HG03064 (cell line): ENCODE measurements at regions not wholly inside any gene's neighbourhood (a gene's known extent, or its start where the extent isn't known, plus 50 kb on each side); places are given as distances from the start of the nearest gene placed in this dataset.

Source experiments
- ATAC-seq: cut with Tn5 transposase; IDR thresholded peaks from one replicate; pipeline ENCODE4 v1.9.1; 2021; ENCODE audit warnings: low read depth; ENCODE audit not compliant: unreplicated experiment

DNA sequence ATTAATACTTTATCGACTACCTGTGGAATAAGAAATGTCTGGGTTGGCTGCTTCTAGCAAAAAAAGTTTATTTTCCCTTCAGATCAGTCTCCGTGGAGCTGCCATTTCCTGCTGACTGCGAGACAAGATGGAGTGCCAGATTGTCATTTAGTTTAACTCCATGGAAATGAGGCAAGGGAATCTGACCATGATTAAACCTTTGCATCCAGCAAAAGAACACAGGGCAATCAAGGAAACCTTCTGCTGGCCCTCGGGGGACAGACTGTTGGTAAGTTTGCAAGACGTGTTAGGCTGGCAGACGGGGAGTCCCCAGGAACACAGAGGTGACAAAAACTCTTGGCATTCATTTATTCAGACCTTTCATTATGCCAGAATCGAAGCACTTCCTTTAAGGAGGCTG, 52.2 kb upstream of the SPACA1 start:
- ATAC-seq: no peak

DNA sequence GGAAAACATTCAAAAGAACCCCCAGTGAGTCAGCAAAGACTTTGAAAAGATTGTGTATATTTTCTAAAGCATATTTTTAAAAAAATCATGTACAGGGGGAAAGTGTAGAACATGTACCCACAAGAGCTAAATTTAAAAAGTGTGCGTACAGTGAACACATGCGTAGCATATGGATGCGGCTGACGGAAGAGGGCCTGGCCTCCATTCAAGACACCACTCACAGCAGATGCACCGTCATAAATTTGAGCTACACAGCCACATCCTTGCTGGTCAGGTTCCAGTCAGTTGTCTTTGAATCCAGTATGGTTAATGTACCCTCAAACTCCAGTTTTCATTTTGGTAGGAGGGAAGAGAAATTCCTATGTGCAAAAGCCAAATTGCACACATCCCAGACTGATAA, 54.3 kb upstream of the SPACA1 start:
- ATAC-seq: no peak

DNA sequence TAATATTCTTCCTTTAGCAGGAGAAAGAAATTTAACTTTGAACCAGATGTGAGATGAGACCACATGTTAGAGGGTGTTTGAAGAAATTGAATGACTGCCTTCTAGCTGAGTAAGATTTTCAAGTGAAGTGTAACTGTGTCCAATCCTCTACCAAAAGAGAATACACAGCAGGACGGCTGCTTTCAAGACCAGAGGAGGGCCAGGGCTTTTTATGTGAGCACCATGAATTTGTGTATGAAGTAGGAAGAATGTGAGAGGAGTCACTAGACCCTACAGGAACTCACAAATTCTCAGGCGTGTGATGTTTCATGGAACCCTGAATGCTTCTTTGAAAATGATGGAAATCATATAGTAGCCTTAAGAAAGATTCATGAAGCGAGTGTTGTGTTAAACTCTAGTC, 56.8 kb upstream of the SPACA1 start:
- no peak for ATAC-seq

DNA sequence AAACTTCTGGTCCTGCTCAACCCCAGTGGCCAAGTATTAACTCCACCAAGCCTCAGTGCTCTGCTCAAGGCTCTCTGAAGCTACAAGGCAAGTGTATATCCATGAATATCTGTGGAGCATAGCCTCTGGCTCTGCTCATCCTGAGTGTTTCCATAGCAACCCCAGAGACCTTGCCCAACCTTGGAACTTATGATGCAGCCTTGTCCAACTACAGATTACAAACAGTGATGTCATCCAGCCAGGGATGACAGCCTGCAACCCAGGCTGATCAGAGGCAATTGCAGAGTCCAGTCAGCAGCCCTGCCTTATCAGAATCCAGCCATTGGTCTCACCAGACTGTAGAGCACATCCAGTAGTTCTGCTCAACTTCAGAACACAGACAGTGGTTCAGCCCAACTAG, 65.5 kb upstream of the SPACA1 start:
- no peak for ATAC-seq

DNA sequence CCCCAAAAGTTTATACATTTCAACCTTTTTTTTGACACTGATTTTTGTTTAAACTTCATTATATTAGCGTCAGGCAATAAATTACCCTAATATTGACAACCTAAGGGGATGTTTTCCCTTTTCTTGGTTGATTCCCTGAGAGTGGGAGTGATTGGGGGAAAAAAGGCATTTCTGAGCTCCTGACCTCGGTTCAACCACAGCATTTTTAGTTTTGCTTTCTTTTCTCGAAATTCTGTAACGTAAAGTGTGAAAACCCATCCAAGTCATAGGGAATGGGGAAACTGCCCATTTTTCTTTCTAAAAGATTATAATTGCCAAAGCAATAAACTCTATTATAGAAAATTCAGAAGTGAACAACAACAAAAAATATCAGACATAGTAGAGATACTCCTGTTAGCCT, 67.9 kb upstream of the SPACA1 start:
- ATAC-seq: no peak

DNA sequence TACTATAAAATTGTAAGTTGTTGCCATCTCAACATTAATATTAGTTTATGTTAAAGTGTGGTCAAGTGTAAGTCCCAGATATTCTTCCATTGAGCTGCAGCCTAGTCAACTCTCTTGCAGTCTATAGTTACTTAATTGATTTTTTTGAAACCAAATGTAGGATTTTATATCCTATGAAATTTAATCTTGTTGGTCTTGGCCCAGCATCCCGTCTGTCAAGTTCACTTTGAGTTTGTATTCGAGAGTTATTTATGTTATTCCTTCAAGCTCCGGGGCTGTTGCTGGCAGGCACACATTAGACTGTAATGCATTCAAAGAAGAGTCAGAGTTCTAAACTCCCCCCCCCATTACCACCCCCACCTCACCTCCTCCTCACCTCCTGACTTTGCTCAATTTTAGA, 71.0 kb upstream of the SPACA1 start:
- no peak for ATAC-seq

DNA sequence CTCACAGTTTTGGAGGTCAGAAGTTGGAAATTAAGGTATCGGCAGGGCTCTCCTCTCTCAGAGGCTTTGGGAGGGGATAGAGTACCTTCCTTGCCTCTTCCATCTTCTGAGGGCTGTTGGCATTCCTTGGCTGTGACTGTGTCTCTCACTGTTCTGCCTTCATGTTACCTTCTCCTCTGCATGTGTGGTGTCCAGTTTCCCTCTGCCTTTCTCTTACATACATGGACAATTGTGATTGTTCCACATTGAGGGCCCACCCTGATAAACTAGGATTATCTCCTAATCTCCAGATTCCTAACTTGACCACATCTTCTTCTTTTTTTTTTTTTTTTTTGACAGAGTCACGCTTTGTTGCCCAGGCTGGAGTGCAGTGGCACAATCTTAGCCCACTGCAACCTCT, 72.1 kb upstream of the SPACA1 start:
- ATAC-seq: no peak

DNA sequence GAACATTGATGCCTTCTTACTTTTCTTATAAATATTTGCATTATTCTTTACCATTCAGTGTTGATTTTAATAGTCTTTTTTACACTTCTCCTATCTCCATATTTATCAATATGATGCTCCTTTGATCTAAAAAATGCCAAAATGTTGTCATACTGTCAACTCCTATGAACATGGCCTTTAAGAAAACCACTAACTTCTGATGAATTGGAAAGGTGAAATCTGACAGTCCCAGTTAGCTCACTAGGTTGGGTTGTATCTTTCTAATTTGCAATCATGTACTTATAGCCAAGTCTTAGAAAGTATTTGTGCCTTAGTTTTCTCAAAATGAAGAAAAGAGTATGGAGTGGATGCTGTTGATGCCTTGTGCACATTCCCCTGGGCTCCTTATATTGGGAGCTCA, 75.4 kb upstream of the SPACA1 start:
- ATAC-seq: no peak

DNA sequence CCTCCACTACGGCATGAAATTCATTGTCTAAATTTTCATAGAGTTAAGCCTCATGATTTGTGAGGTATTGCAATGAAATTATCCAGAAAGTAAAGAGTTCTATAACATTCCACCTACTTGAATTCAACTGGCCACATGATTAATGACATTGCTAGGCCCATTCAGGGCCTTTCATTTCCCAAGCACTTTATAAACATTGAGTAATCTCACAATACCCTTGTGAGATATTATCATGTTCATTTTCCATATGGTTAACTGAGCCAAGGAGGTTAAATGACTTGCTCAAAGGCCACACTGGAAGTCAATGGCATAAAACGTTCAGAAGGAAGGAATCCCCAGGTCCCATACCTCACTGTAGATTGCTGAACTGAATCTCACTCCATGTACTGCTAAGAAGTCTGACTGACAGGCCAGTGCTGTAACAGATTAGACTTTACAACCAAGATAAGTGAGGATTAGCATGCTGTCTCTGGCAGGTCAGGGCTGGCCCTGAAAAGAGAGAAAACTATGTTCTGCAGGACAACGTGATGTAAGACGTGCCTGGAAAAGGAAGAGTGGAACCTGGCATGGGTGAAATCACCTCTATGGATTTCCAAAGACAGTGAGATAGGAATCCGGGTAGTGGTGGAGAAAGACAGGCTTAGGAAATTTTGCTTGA, 75.9 kb upstream of the SPACA1 start:
- no peak for ATAC-seq

DNA sequence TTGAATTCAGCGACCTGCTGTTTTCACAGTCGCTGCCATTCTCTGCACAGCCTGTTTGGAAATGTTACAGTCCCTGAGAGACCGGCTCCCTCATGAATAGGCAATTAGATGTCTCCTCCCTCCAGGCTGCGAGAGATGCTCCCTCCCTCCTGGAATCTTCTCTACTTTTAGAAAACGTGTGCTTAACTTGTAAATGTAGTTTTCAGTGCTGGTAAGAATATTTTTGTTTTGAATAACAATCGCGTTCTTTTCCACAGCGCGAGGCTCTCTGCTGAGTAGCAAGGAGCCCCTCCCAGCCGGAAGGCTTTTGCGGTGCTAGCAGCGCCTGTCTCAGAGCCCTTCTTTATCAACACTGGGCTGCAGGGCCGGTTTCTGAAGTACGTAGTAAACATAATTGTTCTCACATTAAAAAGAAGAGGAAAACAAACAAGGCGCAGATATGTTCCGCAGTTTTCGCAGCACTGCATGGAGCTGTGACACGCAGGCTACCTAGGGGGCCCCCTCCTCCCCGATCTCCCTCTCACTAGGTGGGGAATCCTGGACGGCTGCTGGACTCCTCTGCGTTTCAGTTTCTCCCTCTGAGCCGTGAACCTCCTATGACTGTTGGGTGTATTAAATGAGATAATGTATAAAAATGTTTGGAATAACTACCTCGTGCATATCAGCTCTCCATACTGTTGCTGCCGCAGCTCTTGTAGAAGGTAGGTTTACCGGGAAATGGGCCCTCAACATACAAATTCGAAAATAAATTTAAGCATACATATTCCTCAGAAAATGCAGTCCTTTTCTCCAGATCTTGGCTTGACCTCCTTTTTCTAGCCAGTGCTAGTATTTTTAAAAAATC, 79.0 kb upstream of the SPACA1 start:
- ATAC-seq: no peak

DNA sequence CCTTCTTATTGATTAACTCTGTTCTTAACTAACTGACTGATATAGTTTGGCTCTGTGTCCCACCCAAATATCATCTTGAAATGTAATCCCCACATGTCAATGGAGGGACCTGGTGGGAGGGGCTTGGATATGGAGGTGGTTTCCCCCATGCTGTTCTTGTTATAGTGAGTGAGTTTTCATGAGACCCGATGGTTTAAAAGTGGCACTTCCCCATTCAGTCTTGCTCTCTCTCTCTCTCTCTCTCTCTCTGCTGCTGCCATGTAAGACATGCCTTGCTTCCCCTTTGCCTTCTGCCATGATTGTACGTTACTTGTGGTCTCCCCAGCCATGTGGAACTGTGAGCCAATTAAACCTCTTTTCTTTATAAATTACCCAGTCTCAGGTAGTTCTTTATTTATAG, 81.8 kb upstream of the SPACA1 start:
- ATAC-seq: no peak

DNA sequence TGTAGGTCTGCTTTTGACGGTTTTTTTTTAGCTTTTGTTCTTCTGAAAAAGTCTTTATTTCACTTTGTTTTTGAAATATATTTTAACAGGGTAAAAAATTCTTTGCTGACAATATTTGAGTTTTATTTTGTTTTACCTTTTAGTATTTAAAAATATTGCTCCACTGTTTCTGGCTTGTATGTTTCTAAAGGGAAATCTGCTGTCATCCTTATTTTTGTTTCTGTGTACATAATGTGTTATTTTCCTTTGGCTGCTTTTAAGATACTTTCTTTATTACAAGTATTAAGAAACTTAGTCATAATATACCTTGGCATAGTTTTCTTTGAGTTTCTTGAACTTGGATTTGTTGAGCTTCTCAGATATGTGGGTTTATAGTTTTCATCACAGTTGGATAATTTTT, 88.6 kb upstream of the SPACA1 start:
- ATAC-seq: no peak

DNA sequence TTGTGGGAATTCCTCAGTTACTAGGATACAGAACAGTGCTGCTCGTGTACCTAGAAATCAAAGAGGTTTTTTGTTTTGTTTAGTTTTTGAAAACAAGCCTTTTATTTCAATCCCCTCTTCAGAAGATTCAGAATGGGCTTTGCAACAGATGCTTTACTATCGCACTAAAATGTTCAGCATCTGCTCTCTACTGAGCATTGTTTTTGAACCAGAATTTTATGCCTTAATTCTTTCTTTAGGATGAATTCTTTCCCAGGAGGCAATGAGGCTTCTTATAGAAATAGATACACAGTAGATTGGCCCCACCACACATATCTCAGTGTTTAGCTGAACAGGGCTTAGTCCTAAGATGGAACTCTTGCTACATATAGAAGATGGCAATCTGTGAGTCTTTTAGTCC, 95.9 kb upstream of the SPACA1 start:
- no peak for ATAC-seq

DNA sequence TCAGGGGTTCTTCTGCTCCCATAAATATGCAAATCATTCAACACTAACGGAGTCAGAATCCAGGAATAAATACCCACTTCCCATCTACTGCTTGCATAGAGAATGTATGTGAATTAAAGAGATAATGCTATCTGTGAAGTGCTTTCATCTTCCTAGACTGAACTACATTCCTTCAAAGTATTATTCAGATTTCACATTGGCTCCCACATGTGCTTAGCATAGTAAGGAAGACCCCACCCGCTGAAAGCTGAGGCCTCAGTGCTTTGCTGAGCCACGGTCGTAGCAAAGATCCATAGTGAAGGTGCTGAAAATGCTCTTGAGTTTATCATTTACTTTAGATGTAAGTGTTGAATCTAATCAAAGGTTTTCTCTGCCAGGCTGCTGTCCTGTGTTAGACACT, 97.0 kb upstream of the SPACA1 start:
- ATAC-seq: no peak

DNA sequence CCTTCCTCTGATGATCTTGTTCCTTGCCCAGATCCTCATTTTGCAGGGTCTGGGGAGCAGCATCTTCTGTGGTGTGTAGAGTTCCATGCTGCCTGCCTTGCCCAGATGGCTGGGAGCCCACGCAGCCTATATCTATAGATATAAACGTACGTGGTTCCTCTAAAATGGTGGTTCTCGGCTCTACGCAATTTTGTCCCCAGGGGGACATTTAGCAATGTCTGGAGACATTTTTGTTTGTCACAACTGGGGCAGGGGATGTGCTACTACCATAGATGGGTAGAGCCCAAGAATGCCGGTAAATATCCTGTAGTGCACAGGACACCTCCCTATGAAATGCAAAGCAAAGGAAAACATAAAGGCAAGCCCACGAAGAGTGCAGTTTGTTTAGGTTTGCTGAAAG, 98.4 kb upstream of the SPACA1 start:
- no peak for ATAC-seq

DNA sequence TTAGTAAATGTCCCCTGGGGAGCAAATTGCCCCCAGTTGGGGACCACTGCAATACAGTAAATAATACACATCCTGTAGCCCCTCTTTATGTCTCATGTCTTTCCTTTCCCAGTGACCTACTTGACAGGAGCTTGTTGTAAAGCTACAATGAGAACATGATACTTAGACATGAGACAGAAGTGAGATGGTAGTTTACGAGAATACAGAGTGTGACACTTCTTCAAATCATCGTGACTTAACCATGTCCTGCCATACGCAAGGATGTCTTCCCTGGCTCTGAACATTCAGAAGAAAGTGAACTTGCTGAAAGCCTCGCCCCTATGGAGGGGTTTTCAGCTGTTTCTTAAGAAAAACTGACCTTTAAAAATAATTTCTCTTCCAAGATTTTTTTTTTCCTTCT, 101.0 kb upstream of the SPACA1 start:
- no peak for ATAC-seq

DNA sequence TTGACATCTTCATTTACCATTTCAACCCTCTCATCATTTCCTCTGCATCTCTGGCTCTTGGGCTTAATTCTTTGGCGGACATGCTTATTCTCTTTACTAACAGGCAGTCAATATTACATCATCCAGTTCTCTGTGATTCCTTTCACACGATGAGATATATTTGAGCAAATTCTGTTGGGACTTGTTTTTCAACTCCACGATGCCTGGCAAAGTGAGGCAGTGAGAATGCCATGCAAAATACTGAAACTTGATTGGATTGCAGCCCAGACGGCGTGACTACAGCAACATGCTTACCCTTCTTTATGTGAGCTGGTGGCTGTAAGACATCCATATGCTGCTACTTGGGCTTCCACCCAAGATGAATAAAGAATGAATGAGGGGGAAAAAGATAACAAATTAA, 101.7 kb upstream of the SPACA1 start:
- no peak for ATAC-seq

DNA sequence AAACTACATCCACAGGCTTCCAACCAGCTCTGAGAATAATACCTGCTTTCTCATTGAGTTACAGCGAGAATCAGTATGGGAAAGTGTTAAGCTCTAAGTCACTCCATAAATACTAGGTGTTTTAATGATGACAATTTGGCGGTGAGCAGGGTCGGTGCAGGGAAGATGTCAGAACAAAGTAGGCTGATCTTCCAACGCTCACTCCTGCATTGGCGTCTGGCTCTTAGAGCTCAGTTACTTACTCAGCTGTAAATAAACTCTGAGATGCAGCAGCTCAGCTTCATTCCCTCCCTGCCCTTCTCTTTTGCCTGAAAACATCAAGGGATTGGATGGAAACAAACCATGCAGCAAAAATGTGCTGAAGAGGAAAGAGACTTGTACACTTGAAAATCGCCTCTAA, 102.5 kb upstream of the SPACA1 start:
- ATAC-seq: no peak

DNA sequence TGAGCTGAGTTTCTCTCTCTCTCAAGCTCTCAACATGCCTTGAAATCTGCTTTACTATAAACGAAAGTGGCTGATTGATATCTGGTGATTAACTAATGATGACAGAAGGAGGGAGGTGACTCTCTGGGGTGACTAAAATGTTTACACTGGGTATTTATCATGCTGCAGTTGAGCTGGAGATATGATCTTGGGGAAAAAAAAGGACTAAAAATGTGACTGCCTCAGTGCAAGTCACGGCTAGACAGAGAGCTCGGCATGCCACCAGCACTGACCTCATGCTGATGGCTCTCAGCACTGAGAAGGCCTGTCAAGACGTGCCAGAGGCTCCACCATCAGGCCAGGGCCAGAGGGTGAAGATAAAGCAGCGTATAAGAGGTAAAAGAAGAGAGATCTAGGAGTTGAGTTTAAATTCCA, 103.1 kb upstream of the SPACA1 start:
- ATAC-seq: no peak

DNA sequence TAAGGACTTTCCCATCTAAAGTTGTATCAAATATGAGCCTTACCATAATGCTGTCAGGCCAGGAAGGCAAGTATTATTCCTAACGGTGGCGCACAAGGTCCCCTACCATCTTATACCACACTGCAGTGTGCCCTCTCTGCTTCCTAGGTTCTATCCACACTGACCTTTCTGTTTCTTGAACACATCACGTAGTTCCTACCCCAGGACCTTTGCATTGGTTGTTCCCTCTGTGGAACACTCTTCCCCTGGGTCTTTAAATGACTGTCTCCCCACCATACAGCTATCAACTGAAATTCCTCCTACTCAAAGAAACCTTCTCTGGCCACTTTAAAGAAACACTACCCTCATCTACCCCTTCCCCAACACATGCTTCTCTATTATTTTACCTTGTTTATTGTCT, 104.5 kb upstream of the SPACA1 start:
- ATAC-seq: no peak

DNA sequence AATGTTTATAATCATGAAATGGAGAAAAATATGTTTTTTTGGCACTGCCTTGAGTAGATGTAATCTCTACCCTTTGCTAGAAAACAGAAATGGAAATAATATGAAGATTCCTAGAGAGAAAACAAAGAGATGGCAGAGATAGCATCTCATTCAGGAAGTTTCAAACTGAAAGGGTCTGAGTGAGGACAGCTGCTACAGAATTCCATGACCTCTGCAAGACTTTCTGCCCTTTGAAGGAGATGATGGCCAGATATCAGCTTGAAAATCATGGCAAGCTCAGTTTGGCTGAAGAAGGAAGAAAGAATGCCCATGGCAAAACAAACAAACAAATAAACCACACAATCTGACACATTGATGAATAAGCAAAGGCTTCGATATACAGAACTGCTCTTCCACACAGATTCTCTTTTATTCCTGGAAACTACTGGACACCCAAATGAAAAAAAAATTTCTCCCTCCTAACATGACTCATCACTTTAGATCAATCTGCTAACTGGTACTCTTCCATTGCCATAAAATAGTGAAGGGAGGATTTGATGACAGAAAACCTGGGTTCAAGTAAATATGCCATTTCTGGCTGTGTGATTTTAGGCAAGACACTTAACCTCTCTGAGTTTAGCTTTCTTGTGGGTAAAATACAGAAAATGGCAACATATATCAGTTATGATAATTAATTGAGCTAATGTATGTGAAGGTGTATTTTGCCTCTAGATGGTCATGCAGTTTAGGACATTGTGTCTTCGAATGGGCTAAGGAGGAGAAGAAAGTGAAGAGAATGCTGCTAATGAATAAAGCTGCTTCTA, 105.9 kb upstream of the SPACA1 start:
- no peak for ATAC-seq

DNA sequence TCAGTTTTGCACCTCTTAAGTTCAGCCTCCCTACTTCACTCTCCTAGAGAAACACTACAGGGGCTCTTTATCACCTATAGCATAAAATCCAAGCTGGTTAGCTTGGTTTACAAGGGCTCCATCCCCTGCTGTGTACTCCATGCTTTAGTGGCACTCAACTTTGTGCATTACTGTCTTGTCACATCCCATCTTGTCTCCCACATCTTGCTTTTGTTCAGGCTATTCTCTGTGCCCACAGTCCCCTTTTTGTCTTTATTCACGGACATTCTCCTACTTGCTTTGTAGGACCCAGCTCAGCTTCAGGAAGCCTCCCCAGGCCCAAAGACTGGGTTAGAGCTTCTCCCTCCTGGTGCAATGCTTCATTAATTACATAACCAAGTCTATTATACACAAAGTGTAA, 107.9 kb upstream of the SPACA1 start:
- ATAC-seq: no peak
